BJ (cell line): ENCODE measurements at regions not wholly inside any gene's neighbourhood (a gene's known extent, or its start where the extent isn't known, plus 50 kb on each side); places are given as distances from the start of the nearest gene placed in this dataset.

Experiments used
- CTCF ChIA-PET: fragments of 350-600 bp; formaldehyde crosslinking; extraction: SDS; loops from one replicate; lab custom pipeline; 2021; ENCODE audit warnings: antibody characterized with exemption, inconsistent platforms; lab: Yijun Ruan, JAX
- POLR2A ChIA-PET: fragments of 300-600 bp; sonication (Branson Sonifier 250); formaldehyde crosslinking; extraction: SDS; loops from one replicate; lab custom pipeline; 2021; ENCODE audit warnings: antibody characterized with exemption; lab: Charles Lee
- DNase-seq: peaks from one replicate; pipeline ENCODE4 v3.0.0-alpha.2; 2011; ENCODE audit warnings: low read depth
- H3K27me3 ChIP-seq: 2 replicates; pipeline ENCODE4 v1.6.0; 2011; ENCODE audit warnings: low read length; ENCODE audit not compliant: control insufficient read depth, insufficient read depth
- H3K36me3 ChIP-seq: 2 replicates; pipeline ENCODE4 v1.5.1; 2011; ENCODE audit warnings: low read length; ENCODE audit not compliant: control insufficient read depth, insufficient read depth
- H3K4me3 ChIP-seq: 2 replicates; pipeline ENCODE4 v1.5.1; 2011; ENCODE audit warnings: low read depth, mild to moderate bottlenecking, control low read depth, low read length
- TF ChIP-seq, protein P1 (sequence below): IDR thresholded peaks from 2 replicates; pipeline ENCODE4 v1.5.1; 2011; ENCODE audit warnings: low read depth, mild to moderate bottlenecking, control low read depth, inconsistent platforms, low read length, moderate library complexity; ENCODE audit not compliant: insufficient read depth

DNA sequence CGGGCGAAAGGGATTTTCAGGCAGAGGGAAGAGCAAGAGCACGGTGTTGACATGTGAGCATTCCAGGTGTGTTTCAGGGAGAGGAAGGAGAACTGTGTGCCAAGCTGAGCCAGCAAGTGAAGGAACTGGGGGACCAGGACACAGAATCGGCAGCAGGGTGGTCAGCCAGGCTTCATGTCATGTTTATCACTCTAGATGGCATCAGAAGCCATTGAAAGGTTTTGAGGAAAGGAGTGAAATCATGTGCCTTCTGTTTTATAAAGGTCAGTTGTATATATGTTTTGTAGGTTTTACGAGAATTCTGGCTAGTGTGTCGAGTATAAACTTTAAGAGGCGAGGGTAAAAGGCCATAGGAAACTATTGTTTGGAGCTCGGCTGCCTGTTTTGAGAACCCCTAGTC is 682.3 kb downstream of the TRIML1 start:
- H3K36me3 ChIP-seq: no peaks in the 10 kb centered on the region
- no peak for DNase-seq
- H3K27me3 ChIP-seq: no peaks in the 10 kb centered on the region
- TF ChIP-seq, protein P1, sequence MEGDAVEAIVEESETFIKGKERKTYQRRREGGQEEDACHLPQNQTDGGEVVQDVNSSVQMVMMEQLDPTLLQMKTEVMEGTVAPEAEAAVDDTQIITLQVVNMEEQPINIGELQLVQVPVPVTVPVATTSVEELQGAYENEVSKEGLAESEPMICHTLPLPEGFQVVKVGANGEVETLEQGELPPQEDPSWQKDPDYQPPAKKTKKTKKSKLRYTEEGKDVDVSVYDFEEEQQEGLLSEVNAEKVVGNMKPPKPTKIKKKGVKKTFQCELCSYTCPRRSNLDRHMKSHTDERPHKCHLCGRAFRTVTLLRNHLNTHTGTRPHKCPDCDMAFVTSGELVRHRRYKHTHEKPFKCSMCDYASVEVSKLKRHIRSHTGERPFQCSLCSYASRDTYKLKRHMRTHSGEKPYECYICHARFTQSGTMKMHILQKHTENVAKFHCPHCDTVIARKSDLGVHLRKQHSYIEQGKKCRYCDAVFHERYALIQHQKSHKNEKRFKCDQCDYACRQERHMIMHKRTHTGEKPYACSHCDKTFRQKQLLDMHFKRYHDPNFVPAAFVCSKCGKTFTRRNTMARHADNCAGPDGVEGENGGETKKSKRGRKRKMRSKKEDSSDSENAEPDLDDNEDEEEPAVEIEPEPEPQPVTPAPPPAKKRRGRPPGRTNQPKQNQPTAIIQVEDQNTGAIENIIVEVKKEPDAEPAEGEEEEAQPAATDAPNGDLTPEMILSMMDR: no peak
- no peak overlapping the region for H3K4me3 ChIP-seq
- ChIA-PET CTCF (no interaction called here), POLR2A (no interaction called here)

DNA sequence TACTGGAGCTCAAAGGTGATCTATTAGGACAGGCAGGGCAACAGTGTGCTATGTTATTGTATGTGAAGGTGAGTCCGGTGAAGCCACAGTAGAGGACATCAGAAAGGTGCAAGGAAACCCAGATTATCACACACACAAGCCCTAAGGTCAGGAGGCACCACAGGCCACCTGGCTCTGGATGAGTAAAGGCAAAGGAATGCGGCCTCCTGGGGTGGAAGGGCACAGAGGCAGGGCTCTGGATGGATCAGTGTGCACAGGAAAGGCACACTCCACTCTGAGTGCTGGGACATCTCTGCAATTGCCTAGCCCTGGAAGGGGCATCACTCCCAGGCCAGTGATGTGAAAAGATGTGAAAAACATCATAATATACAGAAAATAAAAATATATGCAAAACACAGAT is 683.5 kb downstream of the TRIML1 start:
- Histone ChIP-seq H3K4me3 (no peak overlapping the region), H3K36me3 (no peaks in the 10 kb centered on the region), H3K27me3 (no peaks in the 10 kb centered on the region)
- POLR2A ChIA-PET: no interaction called here
- TF ChIP-seq, protein P1: no peak
- CTCF ChIA-PET: no interaction called here
- DNase-seq: no peak

DNA sequence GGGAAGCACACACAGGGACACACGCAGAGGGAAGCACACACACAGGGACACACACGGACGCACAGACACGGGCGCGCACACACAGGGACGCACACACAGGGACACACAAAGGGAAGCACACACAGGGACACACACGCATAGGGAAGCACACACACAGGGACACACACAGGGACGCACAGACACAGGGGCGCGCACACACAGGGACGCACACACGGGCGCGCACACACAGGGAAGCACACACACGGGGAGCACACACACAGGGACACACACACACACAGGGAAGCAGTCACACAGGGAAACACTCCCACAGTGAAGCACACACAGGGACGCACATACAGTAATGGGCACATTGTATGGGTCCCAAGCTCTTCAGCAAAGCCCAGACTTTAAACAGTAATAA is 685.3 kb downstream of the TRIML1 start:
- no peaks in the 10 kb centered on the region for H3K27me3 ChIP-seq
- TF ChIP-seq, protein P1: no peak
- H3K36me3 ChIP-seq: no peaks in the 10 kb centered on the region
- ChIA-PET CTCF (no interaction called here), POLR2A (no interaction called here)
- DNase-seq: no peak
- no peak overlapping the region for H3K4me3 ChIP-seq

DNA sequence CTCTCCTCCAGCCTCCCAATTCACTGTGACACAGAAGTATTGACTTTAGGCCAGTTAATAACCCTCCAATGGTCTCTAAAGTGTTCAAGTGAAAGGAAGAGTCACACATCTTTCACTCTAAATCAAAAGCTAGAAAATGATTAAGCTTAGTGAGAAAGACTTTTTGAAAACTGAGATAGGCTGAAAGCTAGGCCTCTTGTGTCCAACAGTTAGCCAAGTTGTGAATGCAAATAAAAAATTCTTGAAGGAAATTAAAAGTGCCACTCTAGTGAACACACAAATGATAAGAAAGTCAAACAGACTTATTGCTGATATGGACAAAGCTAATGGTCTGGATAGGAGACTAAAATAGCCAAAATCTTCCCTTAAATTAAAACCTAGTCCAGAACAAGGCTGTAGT is 687.2 kb downstream of the TRIML1 start:
- ChIA-PET POLR2A (no interaction called here), CTCF (no interaction called here)

DNA sequence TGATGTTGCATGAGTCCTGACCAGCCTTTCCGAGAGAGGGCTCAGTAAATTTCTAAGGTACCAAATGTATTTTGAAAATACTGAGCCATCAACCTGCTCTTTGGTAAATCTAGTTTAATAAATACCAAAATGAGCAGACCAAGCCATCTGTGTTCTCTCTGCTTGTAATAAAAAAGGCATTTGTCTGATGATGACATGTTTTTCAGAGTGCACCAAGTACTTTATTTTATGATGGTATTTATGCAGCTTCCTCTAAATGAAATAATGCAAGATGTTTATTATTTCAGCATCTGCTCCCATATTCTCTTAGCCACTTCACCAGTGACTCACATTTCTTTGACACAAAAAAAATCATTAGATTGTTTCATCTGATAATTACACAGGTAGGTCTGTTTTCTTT is 700.5 kb downstream of the TRIML1 start:
- TF ChIP-seq, protein P1: no peak
- POLR2A ChIA-PET: no interaction called here
- H3K27me3 ChIP-seq: no peaks in the 10 kb centered on the region; the same call in 1 of the 2 replicates
- H3K4me3 ChIP-seq: no peak overlapping the region
- DNase-seq: peak; percentile 17
- H3K36me3 ChIP-seq: no peaks in the 10 kb centered on the region
- CTCF ChIA-PET: no interaction called here

More for the DNA sequence above, 687.2 kb downstream of the TRIML1 start:
- no peak for DNase-seq
- H3K27me3 ChIP-seq: no peaks in the 10 kb centered on the region
- TF ChIP-seq, protein P1: no peak
- H3K4me3 ChIP-seq: no peak overlapping the region
- no peaks in the 10 kb centered on the region for H3K36me3 ChIP-seq
